AG09319 (cell line): ENCODE measurements at regions not wholly inside any gene's neighbourhood (a gene's known extent, or its start where the extent isn't known, plus 50 kb on each side); places are given as distances from the start of the nearest gene placed in this dataset.

Source experiments
- DNase-seq: peaks from one replicate; pipeline ENCODE4 v3.0.0-alpha.2; 2010; ENCODE audit warnings: low read depth; ENCODE audit errors: extremely low read depth
- TF ChIP-seq, protein P1 (sequence below): IDR thresholded peaks from 2 replicates; pipeline ENCODE4 v1.5.1; 2011; ENCODE audit warnings: low read depth, mild to moderate bottlenecking, inconsistent platforms, low read length, moderate library complexity

DNA sequence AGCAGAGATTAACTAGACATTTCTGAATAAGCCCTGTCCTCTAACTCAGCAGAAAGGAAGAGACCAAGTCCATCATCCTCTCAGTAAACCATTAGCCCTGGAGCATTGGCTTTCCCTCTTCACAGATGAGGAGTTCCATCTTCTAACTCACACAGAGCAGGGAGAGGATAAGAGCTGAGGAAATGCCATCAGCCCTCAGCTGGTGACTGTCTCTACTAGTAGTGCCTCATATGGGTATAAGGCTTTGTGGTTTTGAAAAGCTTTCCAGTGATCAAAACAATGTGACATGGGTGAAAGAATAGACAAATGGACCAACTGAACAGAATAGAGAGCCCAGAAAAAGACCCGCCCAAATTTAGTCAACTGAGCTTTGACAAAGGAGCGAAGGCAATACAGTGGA is 197.2 kb upstream of the NUDT4 start:
- DNase-seq, result no peak
- TF ChIP-seq, protein P1, sequence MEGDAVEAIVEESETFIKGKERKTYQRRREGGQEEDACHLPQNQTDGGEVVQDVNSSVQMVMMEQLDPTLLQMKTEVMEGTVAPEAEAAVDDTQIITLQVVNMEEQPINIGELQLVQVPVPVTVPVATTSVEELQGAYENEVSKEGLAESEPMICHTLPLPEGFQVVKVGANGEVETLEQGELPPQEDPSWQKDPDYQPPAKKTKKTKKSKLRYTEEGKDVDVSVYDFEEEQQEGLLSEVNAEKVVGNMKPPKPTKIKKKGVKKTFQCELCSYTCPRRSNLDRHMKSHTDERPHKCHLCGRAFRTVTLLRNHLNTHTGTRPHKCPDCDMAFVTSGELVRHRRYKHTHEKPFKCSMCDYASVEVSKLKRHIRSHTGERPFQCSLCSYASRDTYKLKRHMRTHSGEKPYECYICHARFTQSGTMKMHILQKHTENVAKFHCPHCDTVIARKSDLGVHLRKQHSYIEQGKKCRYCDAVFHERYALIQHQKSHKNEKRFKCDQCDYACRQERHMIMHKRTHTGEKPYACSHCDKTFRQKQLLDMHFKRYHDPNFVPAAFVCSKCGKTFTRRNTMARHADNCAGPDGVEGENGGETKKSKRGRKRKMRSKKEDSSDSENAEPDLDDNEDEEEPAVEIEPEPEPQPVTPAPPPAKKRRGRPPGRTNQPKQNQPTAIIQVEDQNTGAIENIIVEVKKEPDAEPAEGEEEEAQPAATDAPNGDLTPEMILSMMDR, result no peak

- TF ChIP-seq, protein P1, result no peak
- no peak for DNase-seq
Observed at GRCh38 chr12:93181409-93181965, 196.2 kb upstream of the NUDT4 start.

DNA sequence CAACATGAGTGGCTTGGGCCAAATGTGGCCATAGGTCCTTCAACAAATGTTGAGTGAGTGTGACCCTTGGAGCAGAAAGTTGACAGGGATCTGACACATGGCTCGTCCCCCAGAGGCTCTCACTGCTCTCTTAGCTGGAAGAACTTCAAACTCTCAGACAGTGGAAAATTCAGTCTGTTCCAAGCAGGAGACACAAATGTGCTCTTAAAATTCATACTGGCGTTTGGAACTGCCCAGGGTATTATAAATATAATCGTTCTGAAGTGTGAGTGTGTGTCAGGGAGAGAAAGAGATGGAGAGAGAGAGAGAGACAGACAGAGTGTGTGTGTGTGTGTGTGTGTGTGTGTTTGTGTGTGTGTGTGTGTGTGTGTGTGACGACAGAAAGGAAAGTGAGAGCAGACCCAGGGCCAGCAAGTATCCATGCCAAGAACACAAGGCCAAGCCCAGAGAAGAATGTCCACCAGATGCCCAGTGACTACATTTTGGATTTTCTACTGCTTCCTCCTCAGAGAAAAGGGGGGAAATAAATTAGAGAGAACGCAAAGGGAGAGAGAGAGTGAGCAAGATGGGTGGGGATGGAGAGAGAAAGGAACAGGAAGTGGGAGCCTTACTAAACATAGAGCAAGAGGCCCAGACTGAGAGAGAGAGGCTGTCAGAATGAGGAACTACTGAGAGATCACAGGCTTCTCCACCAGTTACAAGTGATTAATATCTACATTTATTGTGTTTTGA is 193.6 kb upstream of the NUDT4 start:
- DNase-seq, result no peak
- TF ChIP-seq, protein P1, result no peak

GRCh38 chr12:93184672-93185368 is 192.9 kb upstream of the NUDT4 start:
- TF ChIP-seq, protein P1, result no peak
- DNase-seq, result no peak

- no peak for DNase-seq
- TF ChIP-seq, protein P1, result no peak
Observed at GRCh38 chr12:93185369-93185741, 192.4 kb upstream of the NUDT4 start.

- no peak for DNase-seq
- TF ChIP-seq, protein P1, result no peak
Observed at GRCh38 chr12:93186131-93186530, 191.6 kb upstream of the NUDT4 start.

GRCh38 chr12:93186621-93187020 is 191.1 kb upstream of the NUDT4 start:
- DNase-seq, result no peak
- TF ChIP-seq, protein P1, result no peak
